GM12865 (cell line): ENCODE measurements at regions not wholly inside any gene's neighbourhood (a gene's known extent, or its start where the extent isn't known, plus 50 kb on each side); places are given as distances from the start of the nearest gene placed in this dataset.

Experiments used
- DNase-seq: peaks from one replicate; pipeline ENCODE4 v3.0.0; 2010; ENCODE audit warnings: low read depth
- H3K4me3 ChIP-seq: 2 replicates; pipeline ENCODE4 v1.5.1; 2011; ENCODE audit warnings: mild to moderate bottlenecking, low read depth, low read length, control low read depth
- CTCF ChIP-seq: IDR thresholded peaks from 2 replicates; pipeline ENCODE4 v1.5.1; 2011; ENCODE audit warnings: low read length, control low read depth, low read depth, inconsistent platforms; ENCODE audit not compliant: insufficient read depth; ENCODE audit errors: missing control alignments

- TF ChIP-seq CTCF: no peak
- H3K4me3 ChIP-seq: no peak overlapping the region
- DNase-seq: no peak
Measured at GRCh38 chr7:115226410-115226809, 304.5 kb downstream of the MDFIC start.

- DNase-seq: no peak
- H3K4me3 ChIP-seq: no peak overlapping the region
- no peak for TF ChIP-seq CTCF
Measured at GRCh38 chr7:115224922-115225321, 303.0 kb downstream of the MDFIC start.

GRCh38 chr7:115223959-115224358 is 302.1 kb downstream of the MDFIC start:
- no peak overlapping the region for H3K4me3 ChIP-seq
- no peak for DNase-seq
- no peak for TF ChIP-seq CTCF

GRCh38 chr7:115221456-115221855 is 299.6 kb downstream of the MDFIC start:
- no peak for DNase-seq
- no peak overlapping the region for H3K4me3 ChIP-seq
- no peak for TF ChIP-seq CTCF

- no peak overlapping the region for H3K4me3 ChIP-seq
- no peak for DNase-seq
- TF ChIP-seq CTCF: no peak
Measured at GRCh38 chr7:115218076-115218475, 296.2 kb downstream of the MDFIC start.

- peak; percentile 12 for TF ChIP-seq CTCF
- H3K4me3 ChIP-seq: no peak overlapping the region
- no peak for DNase-seq
Measured at GRCh38 chr7:115217373-115217772, 295.5 kb downstream of the MDFIC start.

GRCh38 chr7:115216652-115217051 is 294.8 kb downstream of the MDFIC start:
- DNase-seq: no peak
- H3K4me3 ChIP-seq: no peak overlapping the region
- no peak for TF ChIP-seq CTCF
